K562 (cell line): ENCODE measurements at regions not wholly inside any gene's neighbourhood (a gene's known extent, or its start where the extent isn't known, plus 50 kb on each side); places are given as distances from the start of the nearest gene placed in this dataset.

Experiments used
- ATAC-seq: fragments of 200-7000 bp; cut with Tn5 transposase; 3 replicates; pipeline ENCODE4 v1.9.1; 2020; ENCODE audit warnings: moderate library complexity
- BruUV-seq: library from RNA; stranded (reverse); fragments of 400-500 nt; replicated peaks from 2 replicates; lab custom pipeline; 2021; lab: Mats Ljungman, UMichigan
- CTCF ChIA-PET: fragments of 300-600 bp; formaldehyde crosslinking; extraction: SDS; loops from one replicate; lab custom pipeline; 2021; ENCODE audit warnings: low intra/inter-chr PET ratio; lab: Yijun Ruan, JAX
- POLR2A ChIA-PET: fragments of 300-600, 350-650 bp; sonication (Branson Sonifier 250); formaldehyde crosslinking; extraction: SDS; loops from one replicate; lab custom pipeline; 2021; ENCODE audit warnings: antibody characterized with exemption, inconsistent platforms; lab: Yijun Ruan, JAX
- DNase-seq, 4 experiments: peaks; one replicate each; pipeline versions ENCODE4 v3.0.0 to v3.0.0-alpha.2; 2011 to 2018; ENCODE audit warnings: low spot score in 3 of 4, mixed read lengths in 3 of 4; ENCODE audit errors: extremely low read depth in 1 of 4
- FAIRE-seq: peaks from 2 replicates; lab custom pipeline; 2011; peaks lifted over from hg19 to GRCh38; lab: Jason Lieb, UNC
- H2AFZ ChIP-seq: 2 replicates; pipeline ENCODE4 v1.6.0; 2011; ENCODE audit warnings: low read depth, low read length, control low read depth, inconsistent platforms
- H3K27ac ChIP-seq: fragments of 200-600 bp; 3 replicates; pipeline ENCODE4 v1.8.0; 2011; ENCODE audit warnings: low read depth, mild to moderate bottlenecking, control low read depth, inconsistent platforms, low read length, moderate library complexity, mixed read lengths; ENCODE audit errors: extremely low read depth
- H3K27me3 ChIP-seq, 2 experiments: fragments of 300-600 bp in 1 of 2; 2 replicates in 1 of 2; 3 replicates in 1 of 2; pipeline versions ENCODE4 v1.6.0 to v1.8.0; 2011; ENCODE audit warnings: inconsistent platforms in 2 of 2, low read length in 2 of 2, mild to moderate bottlenecking in 1 of 2, mixed read lengths in 1 of 2, moderate library complexity in 1 of 2; ENCODE audit not compliant: control insufficient read depth in 2 of 2, insufficient read depth in 2 of 2
- H3K36me3 ChIP-seq: fragments of 300-600 bp; 3 replicates; pipeline ENCODE4 v1.8.0; 2011; ENCODE audit warnings: mild to moderate bottlenecking, low read length, inconsistent platforms; ENCODE audit not compliant: control insufficient read depth, insufficient read depth
- H3K4me1 ChIP-seq, 2 experiments: fragments of 200-600 bp in 1 of 2; replicated peaks in 1 of 2; 2 replicates in 1 of 2; 3 replicates in 1 of 2; pipeline versions ENCODE4 v1.5.1 to v1.8.0; 2011; ENCODE audit warnings: inconsistent platforms in 2 of 2, low read length in 2 of 2, mild to moderate bottlenecking in 1 of 2, mixed read lengths in 1 of 2, moderate library complexity in 1 of 2; ENCODE audit not compliant: control insufficient read depth in 2 of 2, insufficient read depth in 2 of 2
- H3K4me2 ChIP-seq: 2 replicates; pipeline ENCODE4 v1.6.1; 2011; ENCODE audit warnings: low read length, control low read depth, inconsistent platforms, mixed read lengths; ENCODE audit not compliant: insufficient read depth
- H3K4me3 ChIP-seq: fragments of 200-600 bp; sonication (generic), shearing (Covaris generic); 2 replicates; pipeline ENCODE4 v1.5.1; 2016; ENCODE audit warnings: control low read depth, inconsistent platforms
- H3K79me2 ChIP-seq: fragments of 200-600 bp; 3 replicates; pipeline ENCODE4 v1.8.0; 2011; ENCODE audit warnings: low read length, inconsistent platforms; ENCODE audit not compliant: control insufficient read depth, insufficient read depth
- H3K9ac ChIP-seq, 2 experiments: 2 replicates each; pipeline versions ENCODE4 v1.6.0 to v1.6.1; 2011; ENCODE audit warnings: low read depth in 2 of 2, low read length in 2 of 2, control low read depth in 1 of 2, inconsistent platforms in 1 of 2, mild to moderate bottlenecking in 1 of 2, mixed read lengths in 1 of 2; ENCODE audit not compliant: insufficient read depth in 1 of 2
- H3K9me1 ChIP-seq: one replicate; pipeline ENCODE4 v1.6.0; 2011; ENCODE audit warnings: inconsistent platforms, mild to moderate bottlenecking, low read length, moderate library complexity; ENCODE audit not compliant: control insufficient read depth, insufficient read depth
- H3K9me3 ChIP-seq: replicated peaks from 2 replicates; pipeline ENCODE4 v1.5.1; 2011; ENCODE audit warnings: low read depth, low read length, inconsistent platforms; ENCODE audit not compliant: control insufficient read depth, insufficient read depth
- H4K20me1 ChIP-seq: replicated peaks from 2 replicates; pipeline ENCODE4 v1.6.1; 2011; ENCODE audit warnings: low read length, inconsistent platforms, mixed read lengths; ENCODE audit not compliant: control insufficient read depth, insufficient read depth
- CHD4 ChIP-seq: fragments of 200-600 bp; sonication (generic); IDR thresholded peaks from 3 replicates; pipeline ENCODE4 v1.6.1; 2012; ENCODE audit warnings: low read depth, mild to moderate bottlenecking, mixed read lengths, low read length, inconsistent platforms; ENCODE audit not compliant: insufficient read depth, insufficient replicate concordance, poor library complexity, severe bottlenecking
- KLF1 ChIP-seq: fragments of 450-650 bp; IDR thresholded peaks from 2 replicates; pipeline ENCODE4 v1.6.1; 2016; ENCODE audit warnings: missing genetic modification characterization, missing compliant biosample characterization
- NCOA6 ChIP-seq: fragments of 450-650 bp; IDR thresholded peaks from 2 replicates; pipeline ENCODE4 v1.6.1; 2017; ENCODE audit warnings: mild to moderate bottlenecking
- PHF8 ChIP-seq: fragments of 200-600 bp; sonication (generic); IDR thresholded peaks from 2 replicates; pipeline ENCODE4 v1.6.1; 2012; ENCODE audit warnings: mixed run types, mild to moderate bottlenecking, inconsistent platforms, low read length, moderate library complexity, borderline replicate concordance
- PPARD ChIP-seq: fragments of 250-450 bp; sonication (Bioruptor Pico); IDR thresholded peaks from 2 replicates; pipeline ENCODE4 v1.8.0; 2022; ENCODE audit warnings: inconsistent platforms, mild to moderate bottlenecking, moderate library complexity
- RBM17 ChIP-seq: fragments of 200-400 bp; formaldehyde crosslinking; IDR thresholded peaks from 2 replicates; pipeline ENCODE4 v1.6.1; 2017; ENCODE audit warnings: low read depth, mild to moderate bottlenecking, low read length, borderline replicate concordance
- SREBF1 ChIP-seq: fragments of 150-350 bp; IDR thresholded peaks from 2 replicates; pipeline ENCODE4 v1.6.1; 2014; ENCODE audit warnings: antibody characterized with exemption, low read depth, low read length, borderline replicate concordance
- STAT5A ChIP-seq: IDR thresholded peaks from 2 replicates; pipeline ENCODE4 v1.6.1; 2012; ENCODE audit warnings: low read length, inconsistent platforms, borderline replicate concordance
- TGIF2 ChIP-seq: sonication (generic); formaldehyde crosslinking; IDR thresholded peaks from 2 replicates; pipeline ENCODE4 v1.8.1; 2022; ENCODE audit warnings: mild to moderate bottlenecking, missing genetic modification reagents, moderate library complexity
- YY1 ChIP-seq, 3 experiments: IDR thresholded peaks; 2 replicates each; pipeline ENCODE4 v1.6.1; 2011; ENCODE audit warnings: low read length in 2 of 3, mild to moderate bottlenecking in 2 of 3, moderate library complexity in 2 of 3, borderline replicate concordance in 1 of 3, control low read depth in 1 of 3, low read depth in 1 of 3; ENCODE audit not compliant: insufficient read depth in 3 of 3, insufficient replicate concordance in 2 of 3, control insufficient read depth in 1 of 3, insufficient read length in 1 of 3; ENCODE audit errors: extremely low read depth in 1 of 3
- ZFP36 ChIP-seq: fragments of 150-350 bp; IDR thresholded peaks from 2 replicates; pipeline ENCODE4 v1.6.1; 2018; ENCODE audit warnings: low read length, low read depth; ENCODE audit not compliant: partially characterized antibody
- ZNF253 ChIP-seq: fragments of 250-450 bp; sonication (Bioruptor Pico); conservative IDR thresholded peaks from 2 replicates; pipeline ENCODE4 v1.6.1; 2021; ENCODE audit warnings: mild to moderate bottlenecking
- ZNF41 ChIP-seq: fragments of 250-450 bp; sonication (Bioruptor Pico); conservative IDR thresholded peaks from 2 replicates; pipeline ENCODE4 v1.4.0; 2020; ENCODE audit warnings: mild to moderate bottlenecking
- ZNF583 ChIP-seq: fragments of 250-450 bp; sonication (Bioruptor Pico); IDR thresholded peaks from 2 replicates; pipeline ENCODE4 v1.4.0; 2020
- WGBS: fragments of 100-300 bp; shearing (Covaris generic); methylation state at CpG from one replicate; pipeline ENCODE4 v1.1.6; 2016; ENCODE audit warnings: low coverage, mixed read lengths; ENCODE audit not compliant: insufficient coverage; ENCODE audit errors: missing lambda C conversion rate; 5-methylcytosine and 5-hydroxymethylcytosine counted together
- in situ Hi-C: fragments of 300-500 bp; cut with MboI; formaldehyde crosslinking; loops from 4 replicates; pipeline ENCODE4 v1.15.0; 2018; ENCODE audit warnings: inconsistent platforms, mixed read lengths
- intact Hi-C: fragments of 100-400 bp; cut with micrococcal nuclease; formaldehyde crosslinking; loops from 2 replicates; pipeline ENCODE4 v1.14.2; 2022
- TF ChIP-seq, protein P1 (sequence below): fragments of 450-650 bp; formaldehyde crosslinking; IDR thresholded peaks from 2 replicates; pipeline ENCODE4 v1.4.0; 2020; ENCODE audit warnings: mild to moderate bottlenecking, moderate library complexity
- TF ChIP-seq, protein P2 (sequence below): IDR thresholded peaks from 3 replicates; pipeline ENCODE4 v1.6.1; 2011; ENCODE audit warnings: borderline replicate concordance, mild to moderate bottlenecking, moderate library complexity; ENCODE audit not compliant: insufficient read length; ENCODE audit errors: extremely low read depth
- TF ChIP-seq, protein P3 (sequence below): fragments of 250-450 bp; sonication (Bioruptor Pico); IDR thresholded peaks from 2 replicates; pipeline ENCODE4 v1.8.0; 2022; ENCODE audit warnings: moderate library complexity, mild to moderate bottlenecking, inconsistent platforms

DNA sequence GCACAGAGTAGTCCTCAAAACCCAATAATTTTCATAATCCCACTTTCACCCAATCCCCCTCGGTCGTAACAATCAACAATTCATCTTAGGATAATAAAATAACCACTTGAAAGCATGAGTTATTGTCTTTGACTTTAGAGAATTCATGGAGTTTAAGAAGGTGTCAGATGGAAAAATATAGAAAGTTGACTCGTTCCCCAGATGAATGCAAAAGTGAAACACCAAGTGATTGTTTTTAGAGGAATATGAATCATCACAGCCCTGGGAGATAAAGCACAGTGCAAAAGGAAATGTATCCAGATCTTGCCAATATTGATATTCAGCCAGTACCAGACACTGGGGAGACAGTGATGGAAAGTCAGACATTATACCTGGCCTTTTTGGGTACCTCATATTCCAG, 860.5 kb downstream of the DHX35 start:
- Histone ChIP-seq H3K4me1 (no peaks in the 10 kb centered on the region), H3K27ac (no peak overlapping the region), H3K4me2 (no peak overlapping the region), H3K4me3 (no peak overlapping the region), H3K9me1 (no peaks in the 10 kb centered on the region), H3K79me2 (no peaks in the 10 kb centered on the region), H3K9ac (no peak overlapping the region), H3K27me3 (no peaks in the 10 kb centered on the region), H4K20me1 (no peaks in the 10 kb centered on the region), H3K36me3 (no peaks in the 10 kb centered on the region), H2AFZ (no peak overlapping the region), H3K9me3 (no peaks in the 10 kb centered on the region)
- DNase-seq = no peak
- intact Hi-C loops (no loop called here), in situ Hi-C loops (no loop called here)
- BruUV-seq = no TSS peak
- no peak for ATAC-seq
- 3% methylated on average over 3 of the region's 3 CpGs for WGBS
- ChIA-PET POLR2A (no interaction called here), CTCF (no interaction called here)
- FAIRE-seq = no peak
- TF ChIP-seq, protein P1, sequence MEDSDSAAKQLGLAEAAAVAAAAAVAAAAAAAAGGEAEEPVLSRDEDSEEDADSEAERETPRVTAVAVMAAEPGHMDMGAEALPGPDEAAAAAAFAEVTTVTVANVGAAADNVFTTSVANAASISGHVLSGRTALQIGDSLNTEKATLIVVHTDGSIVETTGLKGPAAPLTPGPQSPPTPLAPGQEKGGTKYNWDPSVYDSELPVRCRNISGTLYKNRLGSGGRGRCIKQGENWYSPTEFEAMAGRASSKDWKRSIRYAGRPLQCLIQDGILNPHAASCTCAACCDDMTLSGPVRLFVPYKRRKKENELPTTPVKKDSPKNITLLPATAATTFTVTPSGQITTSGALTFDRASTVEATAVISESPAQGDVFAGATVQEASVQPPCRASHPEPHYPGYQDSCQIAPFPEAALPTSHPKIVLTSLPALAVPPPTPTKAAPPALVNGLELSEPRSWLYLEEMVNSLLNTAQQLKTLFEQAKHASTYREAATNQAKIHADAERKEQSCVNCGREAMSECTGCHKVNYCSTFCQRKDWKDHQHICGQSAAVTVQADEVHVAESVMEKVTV (CRISPR knock-in tag) = no peak
- TF ChIP-seq STAT5A = no peak
- no peak for TF ChIP-seq ZNF253 (CRISPR knock-in tag)
- no peak for TF ChIP-seq ZNF583
- no peak for TF ChIP-seq RBM17
- TF ChIP-seq CHD4 = no peak
- no peak for TF ChIP-seq ZFP36
- TF ChIP-seq PHF8 = no peak
- TF ChIP-seq SREBF1 = no peak
- no peak for TF ChIP-seq YY1 (IDR thresholded peaks at IDR 0.05; ENCODE audit: borderline replicate concordance in 1 of 3, control insufficient read depth in 1 of 3, extremely low read depth in 1 of 3, insufficient read depth in 3 of 3, insufficient read length in 1 of 3, insufficient replicate concordance in 2 of 3, low read depth in 1 of 3, low read length in 2 of 3)
- TF ChIP-seq PPARD = no peak
- TF ChIP-seq, protein P2, sequence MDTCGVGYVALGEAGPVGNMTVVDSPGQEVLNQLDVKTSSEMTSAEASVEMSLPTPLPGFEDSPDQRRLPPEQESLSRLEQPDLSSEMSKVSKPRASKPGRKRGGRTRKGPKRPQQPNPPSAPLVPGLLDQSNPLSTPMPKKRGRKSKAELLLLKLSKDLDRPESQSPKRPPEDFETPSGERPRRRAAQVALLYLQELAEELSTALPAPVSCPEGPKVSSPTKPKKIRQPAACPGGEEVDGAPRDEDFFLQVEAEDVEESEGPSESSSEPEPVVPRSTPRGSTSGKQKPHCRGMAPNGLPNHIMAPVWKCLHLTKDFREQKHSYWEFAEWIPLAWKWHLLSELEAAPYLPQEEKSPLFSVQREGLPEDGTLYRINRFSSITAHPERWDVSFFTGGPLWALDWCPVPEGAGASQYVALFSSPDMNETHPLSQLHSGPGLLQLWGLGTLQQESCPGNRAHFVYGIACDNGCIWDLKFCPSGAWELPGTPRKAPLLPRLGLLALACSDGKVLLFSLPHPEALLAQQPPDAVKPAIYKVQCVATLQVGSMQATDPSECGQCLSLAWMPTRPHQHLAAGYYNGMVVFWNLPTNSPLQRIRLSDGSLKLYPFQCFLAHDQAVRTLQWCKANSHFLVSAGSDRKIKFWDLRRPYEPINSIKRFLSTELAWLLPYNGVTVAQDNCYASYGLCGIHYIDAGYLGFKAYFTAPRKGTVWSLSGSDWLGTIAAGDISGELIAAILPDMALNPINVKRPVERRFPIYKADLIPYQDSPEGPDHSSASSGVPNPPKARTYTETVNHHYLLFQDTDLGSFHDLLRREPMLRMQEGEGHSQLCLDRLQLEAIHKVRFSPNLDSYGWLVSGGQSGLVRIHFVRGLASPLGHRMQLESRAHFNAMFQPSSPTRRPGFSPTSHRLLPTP = no peak
- no peak for TF ChIP-seq KLF1 (tag)
- no peak for TF ChIP-seq NCOA6
- TF ChIP-seq, protein P3, sequence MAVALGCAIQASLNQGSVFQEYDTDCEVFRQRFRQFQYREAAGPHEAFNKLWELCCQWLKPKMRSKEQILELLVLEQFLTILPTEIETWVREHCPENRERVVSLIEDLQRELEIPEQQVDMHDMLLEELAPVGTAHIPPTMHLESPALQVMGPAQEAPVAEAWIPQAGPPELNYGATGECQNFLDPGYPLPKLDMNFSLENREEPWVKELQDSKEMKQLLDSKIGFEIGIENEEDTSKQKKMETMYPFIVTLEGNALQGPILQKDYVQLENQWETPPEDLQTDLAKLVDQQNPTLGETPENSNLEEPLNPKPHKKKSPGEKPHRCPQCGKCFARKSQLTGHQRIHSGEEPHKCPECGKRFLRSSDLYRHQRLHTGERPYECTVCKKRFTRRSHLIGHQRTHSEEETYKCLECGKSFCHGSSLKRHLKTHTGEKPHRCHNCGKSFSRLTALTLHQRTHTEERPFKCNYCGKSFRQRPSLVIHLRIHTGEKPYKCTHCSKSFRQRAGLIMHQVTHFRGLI (CRISPR knock-in tag) = no peak
- no peak for TF ChIP-seq ZNF41
- TF ChIP-seq TGIF2 (CRISPR knock-in tag) = no peak
